Astrocyte of the cerebellum (primary cell): ENCODE measurements at regions not wholly inside any gene's neighbourhood (a gene's known extent, or its start where the extent isn't known, plus 50 kb on each side); places are given as distances from the start of the nearest gene placed in this dataset.

Experiments
- DNase-seq: peaks from one replicate; pipeline ENCODE4 v3.0.0-alpha.2; 2011; ENCODE audit warnings: low read depth
- H3K4me3 ChIP-seq: 2 replicates; pipeline ENCODE4 v1.5.1; 2011; ENCODE audit warnings: mild to moderate bottlenecking, low read depth, low read length, moderate library complexity
- in situ Hi-C: cut with HindIII; loops from 2 replicates; pipeline ENCODE4 v1.10.0; 2017; ENCODE audit warnings: low sequenced_read_pairs
- TF ChIP-seq, protein P1 (sequence below): IDR thresholded peaks from 2 replicates; pipeline ENCODE4 v1.5.1; 2012; ENCODE audit warnings: low read length, low read depth, moderate library complexity, mild to moderate bottlenecking; ENCODE audit errors: missing control alignments

DNA sequence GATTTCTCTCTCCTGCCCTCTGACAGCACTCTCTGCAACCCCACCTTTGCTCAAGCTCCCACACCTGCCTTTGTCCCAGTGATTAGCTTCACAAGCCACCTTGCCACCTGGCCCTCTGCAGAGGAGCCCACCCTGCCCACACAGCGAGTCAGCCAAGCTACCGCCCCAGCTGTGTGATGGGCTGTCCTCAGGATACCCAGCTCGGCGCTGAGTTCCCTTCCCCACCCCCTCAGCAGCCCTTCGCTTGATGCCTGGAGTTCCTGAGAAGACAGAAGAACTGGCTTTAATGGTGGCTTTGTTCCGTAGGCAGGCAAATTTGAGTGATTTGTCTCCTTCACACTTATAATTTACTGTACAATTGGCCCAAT lies 266.4 kb downstream of the CBLN1 start:
- DNase-seq, result no peak
- in situ Hi-C loops, result no loop called here
- H3K4me3 ChIP-seq, result no peak overlapping the region
- TF ChIP-seq, protein P1, sequence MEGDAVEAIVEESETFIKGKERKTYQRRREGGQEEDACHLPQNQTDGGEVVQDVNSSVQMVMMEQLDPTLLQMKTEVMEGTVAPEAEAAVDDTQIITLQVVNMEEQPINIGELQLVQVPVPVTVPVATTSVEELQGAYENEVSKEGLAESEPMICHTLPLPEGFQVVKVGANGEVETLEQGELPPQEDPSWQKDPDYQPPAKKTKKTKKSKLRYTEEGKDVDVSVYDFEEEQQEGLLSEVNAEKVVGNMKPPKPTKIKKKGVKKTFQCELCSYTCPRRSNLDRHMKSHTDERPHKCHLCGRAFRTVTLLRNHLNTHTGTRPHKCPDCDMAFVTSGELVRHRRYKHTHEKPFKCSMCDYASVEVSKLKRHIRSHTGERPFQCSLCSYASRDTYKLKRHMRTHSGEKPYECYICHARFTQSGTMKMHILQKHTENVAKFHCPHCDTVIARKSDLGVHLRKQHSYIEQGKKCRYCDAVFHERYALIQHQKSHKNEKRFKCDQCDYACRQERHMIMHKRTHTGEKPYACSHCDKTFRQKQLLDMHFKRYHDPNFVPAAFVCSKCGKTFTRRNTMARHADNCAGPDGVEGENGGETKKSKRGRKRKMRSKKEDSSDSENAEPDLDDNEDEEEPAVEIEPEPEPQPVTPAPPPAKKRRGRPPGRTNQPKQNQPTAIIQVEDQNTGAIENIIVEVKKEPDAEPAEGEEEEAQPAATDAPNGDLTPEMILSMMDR, result no peak

DNA sequence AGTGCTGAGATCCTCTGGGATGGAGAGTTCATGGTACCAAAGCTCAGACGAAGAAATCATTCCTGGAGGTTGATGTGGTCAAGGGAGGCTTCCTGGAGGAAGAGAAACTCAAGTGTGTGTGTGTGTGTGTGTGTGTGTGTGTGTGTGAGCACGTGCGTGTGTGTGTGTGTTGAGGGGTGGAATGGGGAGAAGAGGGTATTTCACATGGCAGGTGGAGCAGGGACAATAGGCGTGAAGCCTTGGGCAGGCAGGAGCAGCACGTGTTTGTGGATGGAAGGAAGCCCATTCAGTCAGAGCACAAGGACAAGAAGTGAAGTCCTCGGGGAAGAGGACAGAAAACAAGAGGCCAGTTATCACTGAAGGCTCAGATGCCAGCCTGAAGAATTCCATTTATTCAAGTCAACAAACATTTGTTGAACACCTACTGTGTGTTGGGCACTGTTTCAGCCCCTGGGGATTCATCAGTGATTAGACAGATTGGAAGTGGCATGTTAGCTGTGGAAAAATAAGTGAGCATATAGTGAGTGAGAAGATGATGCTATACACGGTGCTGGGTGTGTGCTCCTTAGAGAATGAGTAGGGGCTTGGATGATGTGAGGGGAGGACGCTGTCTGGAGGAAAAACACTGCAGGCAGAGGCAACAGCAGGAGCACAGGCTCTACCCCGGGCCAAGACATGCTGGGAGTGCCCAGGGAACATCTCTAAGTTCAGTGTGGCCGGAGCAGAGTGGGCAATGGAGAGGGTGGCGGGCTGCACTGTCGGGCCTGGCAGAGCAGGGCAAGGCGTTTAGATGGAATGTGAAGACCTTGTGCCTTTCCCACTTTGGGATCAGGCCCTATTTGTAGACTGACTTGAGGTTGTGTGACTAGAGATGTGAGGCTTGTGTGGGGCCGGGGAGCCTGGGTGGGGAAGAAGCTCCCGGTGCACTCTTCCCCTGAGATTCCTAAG lies 267.1 kb downstream of the CBLN1 start:
- H3K4me3 ChIP-seq, result no peak overlapping the region
- in situ Hi-C loops, result no loop called here
- TF ChIP-seq, protein P1, result no peak
- no peak for DNase-seq

DNA sequence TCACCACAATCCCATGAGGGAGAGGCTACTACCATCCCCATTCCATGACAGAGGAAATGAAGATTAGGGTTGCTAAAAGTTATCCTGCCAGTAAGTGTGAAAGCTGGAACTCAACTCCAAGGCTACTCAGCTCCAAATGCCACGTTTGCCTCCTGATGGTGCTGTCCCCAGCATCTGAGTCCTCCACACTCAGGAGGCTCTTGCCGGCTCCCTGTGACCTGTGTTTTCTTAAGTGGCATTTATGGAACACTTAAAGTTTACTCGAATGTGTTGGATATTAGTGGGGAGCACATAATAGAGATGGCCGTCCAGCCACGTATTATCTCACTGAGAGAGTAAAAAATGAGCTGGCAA lies 267.9 kb downstream of the CBLN1 start:
- DNase-seq, result no peak
- H3K4me3 ChIP-seq, result no peak overlapping the region
- TF ChIP-seq, protein P1, result no peak
- in situ Hi-C loops, result no loop called here

DNA sequence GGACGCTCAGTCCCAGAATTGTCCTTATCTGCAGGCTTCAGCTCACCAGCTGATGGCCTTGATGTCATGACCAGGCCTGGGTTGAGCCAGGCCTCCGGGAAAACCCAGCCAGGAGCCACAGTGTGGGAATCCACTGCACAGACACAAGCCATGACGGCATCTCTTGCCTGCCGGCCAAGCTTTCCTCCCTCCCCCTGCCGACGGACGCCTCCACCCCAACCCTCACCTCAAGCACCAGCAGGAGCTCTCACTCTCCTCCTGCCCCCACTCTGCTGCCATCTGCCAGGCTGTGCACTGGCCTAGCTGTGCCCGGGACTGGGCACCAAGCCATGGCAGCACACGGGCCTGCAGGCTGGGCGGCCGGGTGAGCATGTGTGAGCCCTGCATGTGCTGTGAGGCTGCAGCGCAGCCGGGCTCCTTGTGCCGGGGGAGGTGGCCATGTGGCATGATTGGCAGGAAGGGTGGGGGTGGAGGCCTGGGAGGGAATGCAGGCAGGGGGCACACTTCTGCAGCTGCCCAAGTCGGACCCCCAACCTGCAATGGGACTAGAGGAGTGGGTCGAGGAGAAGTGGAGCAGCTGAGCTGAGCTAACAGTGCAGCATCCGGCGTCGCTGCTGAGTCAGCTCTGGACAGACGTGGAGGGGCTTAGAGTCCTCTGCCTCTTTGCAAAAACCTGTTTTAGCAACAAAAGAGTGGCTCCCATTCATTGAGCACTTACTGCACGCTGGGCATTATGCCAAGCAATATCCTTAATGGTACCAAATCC lies 268.5 kb downstream of the CBLN1 start:
- TF ChIP-seq, protein P1, result no peak
- in situ Hi-C loops, result no loop called here
- H3K4me3 ChIP-seq, result no peak overlapping the region
- DNase-seq, result no peak

DNA sequence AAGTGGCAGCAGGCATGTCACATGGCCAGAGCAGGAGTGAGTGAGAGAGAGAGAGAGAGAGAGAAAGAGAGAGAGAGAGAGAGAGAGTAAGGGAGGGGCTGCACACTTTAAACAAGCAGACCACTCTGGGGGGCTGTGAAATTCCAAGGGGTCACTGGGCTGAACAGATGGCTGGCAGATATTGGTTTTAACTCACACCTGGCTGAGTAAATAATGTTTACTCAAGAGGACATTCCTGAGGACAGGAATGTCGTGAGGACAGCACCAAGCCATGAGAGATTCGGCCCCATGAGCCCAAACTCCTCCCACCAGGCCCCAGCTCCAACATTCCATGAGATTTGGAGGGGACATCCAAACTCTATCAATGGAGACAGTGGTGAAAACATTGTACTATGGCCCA lies 269.7 kb downstream of the CBLN1 start:
- TF ChIP-seq, protein P1, result no peak
- no peak overlapping the region for H3K4me3 ChIP-seq
- DNase-seq, result no peak
- in situ Hi-C loops, result no loop called here

DNA sequence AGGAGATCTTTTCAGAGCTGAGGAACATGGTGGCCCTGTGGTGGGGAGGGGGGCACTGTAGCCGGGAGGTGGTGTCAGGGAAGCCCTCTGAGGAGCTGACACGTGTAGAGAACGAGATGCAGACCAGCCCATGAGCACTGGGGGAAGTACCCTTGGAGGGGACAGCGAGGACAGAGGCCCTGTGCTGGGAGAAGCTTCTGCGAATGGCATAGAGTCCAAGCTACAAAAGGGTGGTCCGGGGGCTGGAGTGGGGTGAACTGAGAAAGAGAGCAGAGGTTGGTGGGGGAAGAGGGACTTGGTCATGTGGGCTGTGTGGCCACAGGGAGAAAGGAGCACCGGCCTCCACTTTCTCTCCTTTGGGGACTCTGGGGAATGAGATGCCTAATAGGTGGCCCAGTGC lies 270.8 kb downstream of the CBLN1 start:
- TF ChIP-seq, protein P1, result no peak
- in situ Hi-C loops, result no loop called here
- no peak overlapping the region for H3K4me3 ChIP-seq
- no peak for DNase-seq
